Activated naive CD8-positive, alpha-beta T cell treated with anti-CD3 and anti-CD28 coated beads, Interleukin-2, amount 50 U/mL, for 24 hours (primary cell): ENCODE measurements at regions not wholly inside any gene's neighbourhood (a gene's known extent, or its start where the extent isn't known, plus 50 kb on each side); places are given as distances from the start of the nearest gene placed in this dataset.

Experiments used
- ATAC-seq: fragments of 150-1000 bp; cut with Tn5 transposase; one replicate; pipeline ENCODE4 v1.10.0; 2021
- DNase-seq: peaks from one replicate; pipeline ENCODE4 v3.0.0; 2021
- H3K27ac Mint-ChIP-seq: one replicate; pipeline ENCODE4 v1.8.0; 2021; ENCODE audit warnings: mild to moderate bottlenecking, mixed read lengths
- H3K27me3 Mint-ChIP-seq: one replicate; pipeline ENCODE4 v1.8.0; 2021; ENCODE audit warnings: mixed read lengths
- H3K36me3 Mint-ChIP-seq: one replicate; pipeline ENCODE4 v1.8.0; 2021; ENCODE audit warnings: low read depth, mixed read lengths
- H3K4me1 Mint-ChIP-seq: one replicate; pipeline ENCODE4 v1.8.0; 2021; ENCODE audit warnings: mixed read lengths
- H3K4me3 Mint-ChIP-seq: one replicate; pipeline ENCODE4 v1.8.0; 2021; ENCODE audit warnings: mild to moderate bottlenecking, moderate library complexity, mixed read lengths
- H3K9me3 Mint-ChIP-seq: one replicate; pipeline ENCODE4 v1.8.0; 2021; ENCODE audit warnings: mixed read lengths

- peaks cover 4% of the 10 kb centered on the region for H3K9me3 Mint-ChIP-seq
- H3K27me3 Mint-ChIP-seq: no peaks in the 10 kb centered on the region
- no peak for DNase-seq
- no peak for ATAC-seq
- no peak overlapping the region for H3K27ac Mint-ChIP-seq
- H3K36me3 Mint-ChIP-seq: no peaks in the 10 kb centered on the region
- H3K4me3 Mint-ChIP-seq: no peak overlapping the region
- H3K4me1 Mint-ChIP-seq: no peaks in the 10 kb centered on the region
These were observed 78.8 kb upstream of the ARHGAP28 start for GRCh38 chr18:6650747-6651146.

DNA sequence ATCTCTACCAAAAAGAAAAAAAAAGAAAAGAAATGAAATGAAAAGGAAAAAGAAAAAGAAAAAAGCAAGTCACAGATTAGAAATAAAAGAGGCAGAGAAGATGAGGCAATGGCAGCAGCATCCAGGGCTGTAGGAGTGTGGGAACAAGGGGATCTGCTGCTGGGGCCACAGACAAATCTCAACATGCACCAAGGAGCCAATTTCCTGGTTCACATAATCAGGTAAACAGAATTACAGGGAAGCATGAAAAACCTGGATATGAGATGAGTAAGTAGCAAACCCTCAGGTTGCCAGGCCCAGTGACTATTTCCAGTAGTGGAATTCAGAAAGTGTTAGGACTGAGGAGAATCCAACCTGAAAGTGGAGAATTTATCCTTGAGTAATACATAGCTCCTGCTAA lies 77.4 kb upstream of the ARHGAP28 start:
- H3K27me3 Mint-ChIP-seq: no peaks in the 10 kb centered on the region

GRCh38 chr18:6653880-6654279 lies 75.6 kb upstream of the ARHGAP28 start:
- H3K4me1 Mint-ChIP-seq: no peaks in the 10 kb centered on the region
- ATAC-seq (no peak), DNase-seq (no peak)
- no peak overlapping the region for H3K4me3 Mint-ChIP-seq
- no peaks in the 10 kb centered on the region for H3K27me3 Mint-ChIP-seq
- peaks cover 4% of the 10 kb centered on the region for H3K9me3 Mint-ChIP-seq
- no peak overlapping the region for H3K27ac Mint-ChIP-seq
- H3K36me3 Mint-ChIP-seq: no peaks in the 10 kb centered on the region

More for the DNA sequence above, 77.4 kb upstream of the ARHGAP28 start:
- ATAC-seq (no peak), DNase-seq (no peak)
- no peak overlapping the region for H3K27ac Mint-ChIP-seq
- no peaks in the 10 kb centered on the region for H3K4me1 Mint-ChIP-seq
- H3K9me3 Mint-ChIP-seq: peaks cover 4% of the 10 kb centered on the region
- H3K36me3 Mint-ChIP-seq: no peaks in the 10 kb centered on the region
- no peak overlapping the region for H3K4me3 Mint-ChIP-seq

DNA sequence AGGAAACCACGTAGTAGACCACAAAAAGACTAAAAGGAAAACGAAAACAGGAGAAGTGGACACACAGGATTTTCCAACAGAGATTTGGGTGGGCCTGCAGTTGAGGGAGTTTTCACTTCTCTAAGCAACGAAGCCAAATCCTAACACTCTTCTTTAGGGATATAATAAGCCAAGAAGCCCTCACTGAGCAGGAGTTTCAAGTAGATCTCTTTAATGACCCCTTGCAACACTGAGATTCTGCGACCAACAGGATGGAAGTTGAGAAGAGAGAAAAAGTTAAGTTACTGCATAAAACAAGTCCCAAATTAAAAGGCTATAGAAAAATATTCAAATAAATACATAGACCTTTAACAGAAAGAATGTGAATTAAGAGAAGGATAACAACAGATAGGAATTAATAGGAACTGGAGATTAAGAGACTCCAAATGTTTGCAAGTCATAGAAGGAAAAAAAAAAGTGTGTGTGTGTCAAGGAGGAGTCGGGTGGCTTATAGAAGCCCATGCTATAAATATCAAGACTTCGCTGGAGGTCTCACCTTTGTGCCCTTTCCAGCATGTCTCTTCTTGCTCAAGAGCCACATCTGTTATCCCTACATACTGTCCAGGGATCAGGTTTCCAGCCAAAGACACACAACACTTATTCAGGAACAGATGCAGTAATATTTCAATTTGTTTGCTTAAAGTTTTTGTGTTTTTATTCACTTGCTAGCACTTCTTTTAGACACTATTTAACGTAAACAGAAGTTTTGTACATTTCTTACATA lies 69.4 kb upstream of the ARHGAP28 start:
- H3K27ac Mint-ChIP-seq: no peak overlapping the region
- H3K4me3 Mint-ChIP-seq: no peak overlapping the region
- no peaks in the 10 kb centered on the region for H3K4me1 Mint-ChIP-seq
- no peaks in the 10 kb centered on the region for H3K27me3 Mint-ChIP-seq
- ATAC-seq (no peak), DNase-seq (no peak)
- H3K9me3 Mint-ChIP-seq: peaks cover 4% of the 10 kb centered on the region
- H3K36me3 Mint-ChIP-seq: no peaks in the 10 kb centered on the region

DNA sequence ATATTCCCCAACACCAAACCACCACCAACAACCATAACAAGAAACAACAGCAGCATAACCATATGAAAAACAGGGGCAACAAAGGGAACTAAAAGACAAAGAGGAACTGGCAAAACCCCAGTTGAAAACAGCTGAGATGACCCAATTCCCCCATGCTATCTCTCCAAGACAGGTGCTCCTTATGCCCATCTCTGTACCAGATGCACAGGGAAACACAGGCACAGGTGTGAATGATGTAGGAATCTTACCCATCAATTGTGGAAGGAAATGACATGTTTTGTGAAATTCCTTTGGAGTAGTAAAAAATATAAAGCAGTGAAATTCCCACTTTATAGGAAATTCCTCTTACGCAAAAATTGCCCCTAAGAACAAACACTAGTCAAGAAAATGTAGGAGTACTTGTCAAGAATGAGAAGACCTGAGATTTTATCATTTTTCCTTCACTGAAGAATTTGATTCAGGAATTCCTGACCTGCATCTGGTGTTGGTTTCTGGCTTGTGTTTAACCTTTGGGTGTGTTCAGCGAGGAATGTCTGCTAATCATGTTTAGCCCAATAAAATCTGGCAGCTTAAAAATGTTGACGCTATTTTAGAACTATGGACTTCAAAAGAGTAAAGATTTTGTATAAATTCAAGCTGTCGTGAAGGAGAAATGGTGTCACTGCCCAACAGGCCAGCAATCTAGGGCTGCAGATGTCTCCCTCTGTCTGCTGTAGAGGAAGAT lies 67.7 kb upstream of the ARHGAP28 start:
- no peak overlapping the region for H3K4me3 Mint-ChIP-seq
- H3K4me1 Mint-ChIP-seq: no peaks in the 10 kb centered on the region
- no peak for ATAC-seq
- H3K9me3 Mint-ChIP-seq: no peaks in the 10 kb centered on the region
- no peaks in the 10 kb centered on the region for H3K36me3 Mint-ChIP-seq
- no peak overlapping the region for H3K27ac Mint-ChIP-seq
- no peak for DNase-seq
- no peaks in the 10 kb centered on the region for H3K27me3 Mint-ChIP-seq

GRCh38 chr18:6666012-6666685 lies 63.4 kb upstream of the ARHGAP28 start:
- H3K36me3 Mint-ChIP-seq: no peaks in the 10 kb centered on the region
- no peak overlapping the region for H3K27ac Mint-ChIP-seq
- no peak overlapping the region for H3K4me3 Mint-ChIP-seq
- no peaks in the 10 kb centered on the region for H3K27me3 Mint-ChIP-seq
- no peaks in the 10 kb centered on the region for H3K4me1 Mint-ChIP-seq
- DNase-seq (no peak), ATAC-seq (no peak)
- H3K9me3 Mint-ChIP-seq: peaks cover 4% of the 10 kb centered on the region

- Mint-ChIP-seq H3K27me3 (no peaks in the 10 kb centered on the region), H3K4me3 (no peak overlapping the region), H3K27ac (no peak overlapping the region), H3K36me3 (no peaks in the 10 kb centered on the region), H3K9me3 (peaks cover 7% of the 10 kb centered on the region), H3K4me1 (no peaks in the 10 kb centered on the region)
- DNase-seq (no peak), ATAC-seq (no peak)
These were observed 60.7 kb upstream of the ARHGAP28 start for GRCh38 chr18:6668836-6669235.

DNA sequence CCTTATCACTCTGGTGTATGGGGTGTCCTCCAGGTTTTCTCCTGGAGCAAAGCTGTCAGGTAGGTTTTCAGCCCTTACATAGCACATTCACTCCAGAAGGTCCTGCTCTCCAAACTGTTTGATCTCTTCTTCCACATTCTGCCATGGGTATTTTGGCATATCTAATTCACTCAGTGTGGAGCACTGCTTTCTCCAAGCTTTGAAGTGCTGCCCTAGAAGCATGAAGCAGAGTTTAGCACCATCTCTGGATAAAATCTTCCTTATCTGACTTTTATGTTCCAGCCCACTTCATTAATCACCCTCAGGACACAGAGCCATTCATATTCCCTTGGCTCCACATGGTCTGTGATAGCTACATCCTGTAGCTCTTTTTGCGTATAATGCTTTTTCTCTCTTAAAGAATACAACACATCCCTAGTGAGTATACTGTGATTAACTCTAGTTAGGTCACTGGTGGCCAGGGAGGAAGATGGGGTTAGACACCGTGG lies 56.7 kb upstream of the ARHGAP28 start:
- H3K4me3 Mint-ChIP-seq: no peak overlapping the region

GRCh38 chr18:6677086-6677485 lies 52.4 kb upstream of the ARHGAP28 start:
- Mint-ChIP-seq H3K9me3 (peaks cover 3% of the 10 kb centered on the region), H3K4me3 (no peak overlapping the region), H3K36me3 (no peaks in the 10 kb centered on the region), H3K4me1 (no peaks in the 10 kb centered on the region), H3K27me3 (no peaks in the 10 kb centered on the region), H3K27ac (no peak overlapping the region)
- DNase-seq: no peak
- no peak for ATAC-seq

More for the DNA sequence above, 56.7 kb upstream of the ARHGAP28 start:
- DNase-seq (no peak), ATAC-seq (no peak)
- H3K4me1 Mint-ChIP-seq: no peaks in the 10 kb centered on the region
- peaks cover 7% of the 10 kb centered on the region for H3K9me3 Mint-ChIP-seq
- no peaks in the 10 kb centered on the region for H3K36me3 Mint-ChIP-seq
- no peak overlapping the region for H3K27ac Mint-ChIP-seq
- no peaks in the 10 kb centered on the region for H3K27me3 Mint-ChIP-seq

GRCh38 chr18:6679201-6679600 lies 50.3 kb upstream of the ARHGAP28 start:
- DNase-seq (no peak), ATAC-seq (no peak)
- H3K4me3 Mint-ChIP-seq: no peak overlapping the region
- H3K36me3 Mint-ChIP-seq: no peaks in the 10 kb centered on the region
- no peak overlapping the region for H3K27ac Mint-ChIP-seq
- H3K27me3 Mint-ChIP-seq: no peaks in the 10 kb centered on the region
- H3K4me1 Mint-ChIP-seq: no peaks in the 10 kb centered on the region
- peaks cover 3% of the 10 kb centered on the region for H3K9me3 Mint-ChIP-seq
